ENCODE measurements at regions not wholly inside any gene's neighbourhood (a gene's known extent, or its start where the extent isn't known, plus 50 kb on each side); places are given as distances from the start of the nearest gene placed in this dataset.
A peak's percentile ranks its signal among the peaks of the same experiment; 100 is the strongest.

DNA sequence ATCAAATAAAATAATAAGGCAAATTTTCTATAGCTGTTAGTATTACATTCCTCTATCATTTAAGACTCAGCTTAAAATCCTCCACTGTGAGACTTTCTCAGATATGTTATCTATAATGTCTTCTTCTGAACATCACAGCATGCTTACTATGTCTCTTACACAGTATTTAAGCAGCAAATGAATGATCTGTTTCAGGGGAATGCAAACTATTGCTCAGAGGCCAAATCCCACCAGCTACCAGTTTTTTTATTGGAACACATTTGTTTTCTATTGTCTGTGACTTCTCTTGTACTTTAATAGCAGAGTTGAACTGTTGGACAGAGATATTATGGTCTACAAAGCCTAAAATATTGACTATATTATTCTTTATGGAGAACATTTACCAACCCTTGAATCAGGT lies 59.6 kb downstream of the C3orf38 start:
- no peak for DNase-seq
- no peak for ATAC-seq
- H3K27ac ChIP-seq (ENCODE audit: low read length) = no peak overlapping the region
- intact Hi-C loops (cut with DNase I) = no loop called here
- no peak overlapping the region for H3K4me3 ChIP-seq (ENCODE audit: low read length)
- no peaks in the 10 kb centered on the region for H3K4me1 ChIP-seq (ENCODE audit: control insufficient read depth, insufficient read depth, low read length)
- H3K27me3 ChIP-seq (ENCODE audit: control insufficient read depth, insufficient read depth) = no peaks in the 10 kb centered on the region
- no peaks in the 10 kb centered on the region for H3K9me3 ChIP-seq (ENCODE audit: control insufficient read depth, low read length)

DNA sequence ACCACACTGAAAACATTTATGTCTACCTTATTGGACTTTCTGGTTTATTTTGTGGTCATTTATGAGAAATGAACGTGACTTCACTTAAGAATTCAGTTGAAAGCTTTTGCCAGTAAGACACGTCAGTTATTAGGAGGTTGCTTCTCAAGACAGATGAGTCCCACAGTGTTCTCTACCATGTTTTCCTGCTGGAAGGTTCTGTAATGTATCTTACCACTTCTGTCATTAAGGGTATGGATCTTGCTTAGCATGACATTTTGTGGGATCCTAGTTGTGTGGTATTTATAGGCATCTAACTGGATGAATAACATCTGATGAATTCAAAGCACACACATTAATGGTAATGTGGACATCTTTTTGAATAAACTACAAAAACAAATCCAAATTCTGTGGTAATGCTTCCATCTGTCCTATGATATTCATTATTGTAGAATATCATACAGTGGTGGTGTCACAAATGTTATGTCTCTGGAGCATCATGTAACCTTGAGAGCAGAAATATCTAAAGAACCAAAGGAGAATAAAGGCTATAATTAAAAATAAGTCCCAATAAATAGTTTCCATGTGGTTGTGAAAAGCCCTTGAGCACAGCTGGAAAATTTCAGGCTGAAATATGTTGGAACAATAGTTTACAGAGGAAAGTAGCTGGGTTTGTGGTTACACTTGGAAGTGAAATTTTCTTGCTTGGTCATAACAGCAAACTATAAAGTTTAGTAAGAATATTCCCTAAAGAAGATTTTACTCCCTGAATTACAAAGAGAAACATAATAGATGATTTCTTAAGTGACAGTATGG lies 61.5 kb downstream of the C3orf38 start:
- intact Hi-C loops (cut with DNase I) = loop anchor here in 1 of 4 donors (10.0 kb wide), 1 partner anchor 1884 kb away; no protein-coding TSS in a partner anchor
- H3K4me3 ChIP-seq (ENCODE audit: low read length) = no peak overlapping the region
- 86% methylated on average over 2 of the region's 2 CpGs for WGBS
- DNase-seq (no peak), ATAC-seq (no peak)
- H3K4me1 ChIP-seq (ENCODE audit: control insufficient read depth, insufficient read depth, low read length) = no peaks in the 10 kb centered on the region
- no peak overlapping the region for H3K27ac ChIP-seq (ENCODE audit: low read length)
- no peaks in the 10 kb centered on the region for H3K27me3 ChIP-seq (ENCODE audit: control insufficient read depth, insufficient read depth)
- no peaks in the 10 kb centered on the region for H3K9me3 ChIP-seq (ENCODE audit: control insufficient read depth, low read length)

DNA sequence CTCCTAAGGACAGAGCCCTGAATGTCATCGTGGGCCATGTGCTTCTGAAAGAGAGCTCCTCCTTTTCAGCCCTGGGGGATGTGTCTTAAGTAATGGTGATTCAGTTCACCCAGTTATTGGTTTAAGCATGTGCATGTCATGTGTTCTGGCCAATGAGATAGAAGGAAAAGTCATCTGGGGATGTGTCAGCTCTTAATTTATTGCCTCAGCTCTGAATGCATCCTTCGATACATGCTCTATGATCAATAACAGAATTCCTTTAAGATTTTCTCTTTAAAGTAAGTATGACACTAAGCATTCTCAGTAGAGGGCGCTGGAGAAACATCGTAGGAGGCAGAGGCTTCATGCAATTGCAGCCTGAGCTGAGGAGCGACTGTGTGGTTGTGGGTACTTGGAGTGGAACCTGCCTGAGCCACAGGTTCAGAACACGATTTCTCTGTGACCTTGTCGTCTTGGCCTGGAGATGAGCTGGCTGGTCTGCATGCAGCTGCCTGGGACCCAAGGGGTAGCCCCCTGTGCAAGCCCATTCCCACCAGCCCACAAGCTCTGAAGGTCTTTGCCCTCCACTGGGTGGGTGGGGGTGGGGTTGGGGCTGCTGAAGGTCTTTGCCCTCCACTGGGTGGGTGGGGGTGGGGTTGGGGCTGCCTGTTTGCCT lies 69.5 kb downstream of the C3orf38 start:
- no peak overlapping the region for H3K4me3 ChIP-seq (ENCODE audit: low read length)
- H3K9me3 ChIP-seq (ENCODE audit: control insufficient read depth, low read length) = no peaks in the 10 kb centered on the region
- intact Hi-C loops (cut with DNase I) = loop anchor here in 1 of 4 donors (10.0 kb wide), 1 partner anchor 1876 kb away; no protein-coding TSS in a partner anchor
- DNase-seq (peak in 2 of 3 donors; percentile 9 to 39), ATAC-seq (peak; percentile 35 to 59)
- 21% methylated on average over 7 of the region's 7 CpGs for WGBS
- H3K4me1 ChIP-seq (ENCODE audit: control insufficient read depth, insufficient read depth, low read length) = no peaks in the 10 kb centered on the region
- no peaks in the 10 kb centered on the region for H3K27me3 ChIP-seq (ENCODE audit: control insufficient read depth, insufficient read depth)
- no peak overlapping the region for H3K27ac ChIP-seq (ENCODE audit: low read length)

DNA sequence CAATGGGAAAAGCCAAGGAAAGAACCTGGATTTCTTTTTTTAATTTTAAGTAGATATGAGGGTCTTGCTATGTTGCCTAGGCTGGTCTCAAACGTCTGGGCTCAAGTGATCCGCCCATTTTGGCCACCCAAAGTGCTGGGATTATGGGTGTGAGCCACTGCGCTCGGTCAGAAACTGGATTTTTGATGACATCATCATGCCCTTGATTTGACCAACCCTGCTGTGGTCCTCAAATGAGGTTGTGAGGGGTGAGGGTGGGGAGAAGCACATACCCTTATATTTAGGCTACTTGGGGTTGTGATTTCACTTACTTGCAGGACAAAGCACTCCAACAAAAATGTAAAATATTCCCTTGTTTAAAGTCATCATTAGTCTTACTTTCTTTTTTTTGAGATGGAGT lies 70.4 kb downstream of the C3orf38 start:
- Histone ChIP-seq H3K27me3 (ENCODE audit: control insufficient read depth, insufficient read depth) (no peaks in the 10 kb centered on the region), H3K4me3 (ENCODE audit: low read length) (no peak overlapping the region), H3K4me1 (ENCODE audit: control insufficient read depth, insufficient read depth, low read length) (no peaks in the 10 kb centered on the region), H3K27ac (ENCODE audit: low read length) (no peak overlapping the region), H3K9me3 (ENCODE audit: control insufficient read depth, low read length) (no peaks in the 10 kb centered on the region)
- WGBS = 76% methylated on average over 4 of the region's 4 CpGs
- DNase-seq (no peak), ATAC-seq (no peak)
- intact Hi-C loops (cut with DNase I) = no loop called here

DNA sequence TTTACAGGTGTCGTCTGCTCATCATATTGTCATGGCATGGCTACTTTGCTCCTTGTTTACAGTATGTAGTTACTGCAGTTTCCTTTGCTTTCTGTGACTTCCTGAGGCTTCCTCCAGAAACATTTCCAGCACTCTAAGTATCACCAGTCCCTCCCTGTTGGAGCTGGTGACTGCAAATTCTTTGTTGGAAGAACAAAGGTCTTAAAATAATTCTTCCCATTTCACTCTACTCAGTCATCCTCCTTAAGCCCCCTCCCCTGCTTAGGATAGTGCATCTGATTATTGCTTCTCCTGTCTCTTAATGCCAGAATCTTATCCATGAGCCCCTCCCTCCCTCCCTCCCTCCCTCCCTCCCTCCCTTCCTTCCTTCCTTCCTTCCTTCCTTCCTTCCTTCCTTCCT lies 72.0 kb downstream of the C3orf38 start:
- intact Hi-C loops (cut with DNase I) = no loop called here
- H3K9me3 ChIP-seq (ENCODE audit: control insufficient read depth, low read length) = no peaks in the 10 kb centered on the region
- DNase-seq = no peak
- H3K27ac ChIP-seq (ENCODE audit: low read length) = no peak overlapping the region
- no peak for ATAC-seq
- H3K4me3 ChIP-seq (ENCODE audit: low read length) = no peak overlapping the region
- WGBS = 70% methylated on average over 1 of the region's 1 CpG
- no peaks in the 10 kb centered on the region for H3K27me3 ChIP-seq (ENCODE audit: control insufficient read depth, insufficient read depth)
- H3K4me1 ChIP-seq (ENCODE audit: control insufficient read depth, insufficient read depth, low read length) = no peaks in the 10 kb centered on the region

DNA sequence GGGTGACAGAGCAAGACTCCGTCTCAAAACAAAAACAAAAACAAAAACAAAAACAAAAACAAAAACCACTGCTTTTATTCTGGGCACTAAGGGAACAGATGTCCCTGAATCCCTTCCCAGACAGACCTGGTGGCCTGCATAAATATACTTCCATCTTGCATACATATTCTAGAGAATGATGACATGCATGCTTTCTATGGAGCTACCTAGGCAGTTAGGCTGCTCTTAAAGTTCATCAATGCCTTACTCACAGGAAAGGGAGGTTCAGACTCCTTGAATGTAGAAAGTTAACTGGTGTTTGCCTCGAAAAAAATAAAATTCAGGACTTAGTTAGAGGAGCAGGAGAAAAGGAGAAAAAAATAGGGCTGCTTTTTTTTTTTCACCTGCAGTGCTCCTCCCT lies 72.6 kb downstream of the C3orf38 start:
- intact Hi-C loops (cut with DNase I) = no loop called here
- Histone ChIP-seq H3K27ac (ENCODE audit: low read length) (no peak overlapping the region), H3K4me1 (ENCODE audit: control insufficient read depth, insufficient read depth, low read length) (no peaks in the 10 kb centered on the region), H3K9me3 (ENCODE audit: control insufficient read depth, low read length) (no peaks in the 10 kb centered on the region), H3K4me3 (ENCODE audit: low read length) (no peak overlapping the region), H3K27me3 (ENCODE audit: control insufficient read depth, insufficient read depth) (no peaks in the 10 kb centered on the region)
- DNase-seq (no peak), ATAC-seq (no peak)
- WGBS = 90% methylated on average over 2 of the region's 2 CpGs

DNA sequence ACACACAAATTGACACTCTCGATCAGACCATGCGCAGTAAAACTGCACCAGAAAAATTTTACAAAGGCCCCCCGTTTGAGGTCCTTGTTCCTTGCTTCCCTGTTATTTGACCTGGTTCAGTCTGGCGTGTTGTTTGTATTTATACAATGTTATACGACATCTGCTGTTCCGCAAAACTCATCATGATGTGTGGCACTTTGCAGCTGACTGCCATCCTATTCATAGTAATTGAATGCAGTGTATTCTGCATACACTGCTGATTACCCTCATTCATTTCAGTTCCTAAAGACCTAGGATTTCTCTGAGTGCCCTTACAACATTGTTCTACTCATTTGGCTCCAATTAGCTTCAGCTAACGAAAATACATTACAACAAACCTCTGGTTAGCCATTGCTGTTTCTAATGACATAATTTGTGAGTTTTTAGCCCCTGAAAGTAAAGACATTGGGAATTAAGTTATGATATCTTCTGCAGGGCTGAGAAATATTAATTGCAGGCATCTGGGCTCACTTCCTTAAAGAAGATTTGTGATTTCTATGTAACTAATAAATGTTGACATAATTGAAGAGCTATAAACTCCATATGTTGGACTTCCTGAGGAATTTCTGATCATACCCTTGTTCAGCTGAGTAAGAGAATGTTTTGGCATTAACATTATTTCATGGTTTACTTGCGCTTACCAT lies 75.7 kb downstream of the C3orf38 start:
- Histone ChIP-seq H3K27me3 (ENCODE audit: control insufficient read depth, insufficient read depth) (no peaks in the 10 kb centered on the region), H3K27ac (ENCODE audit: low read length) (no peak overlapping the region), H3K4me1 (ENCODE audit: control insufficient read depth, insufficient read depth, low read length) (no peaks in the 10 kb centered on the region), H3K9me3 (ENCODE audit: control insufficient read depth, low read length) (no peaks in the 10 kb centered on the region), H3K4me3 (ENCODE audit: low read length) (no peak overlapping the region)
- intact Hi-C loops (cut with DNase I) = no loop called here
- 88% methylated on average over 8 of the region's 8 CpGs for WGBS
- ATAC-seq (no peak), DNase-seq (no peak)

DNA sequence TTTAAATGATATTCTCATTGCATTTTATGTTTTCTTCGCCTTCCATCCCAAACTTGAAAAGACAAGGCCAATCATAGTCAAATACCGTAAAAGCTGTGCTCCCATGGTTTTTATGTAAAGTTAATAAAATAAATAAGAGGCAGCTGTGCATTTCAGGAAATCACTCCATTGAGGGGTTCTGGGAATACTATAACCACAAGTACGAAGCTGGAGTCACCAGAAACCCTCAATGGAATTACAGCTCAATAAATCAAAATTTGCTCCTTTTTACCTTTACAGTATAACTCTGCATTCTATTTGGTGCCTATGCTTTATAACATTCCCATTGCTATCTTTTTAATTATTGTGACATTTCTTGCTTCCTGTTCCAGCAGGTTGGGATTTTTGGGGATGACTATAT lies 77.2 kb downstream of the C3orf38 start:
- Histone ChIP-seq H3K9me3 (ENCODE audit: control insufficient read depth, low read length) (no peaks in the 10 kb centered on the region), H3K4me3 (ENCODE audit: low read length) (no peak overlapping the region), H3K4me1 (ENCODE audit: control insufficient read depth, insufficient read depth, low read length) (no peaks in the 10 kb centered on the region), H3K27me3 (ENCODE audit: control insufficient read depth, insufficient read depth) (no peaks in the 10 kb centered on the region), H3K27ac (ENCODE audit: low read length) (no peak overlapping the region)
- 79% methylated on average over 3 of the region's 3 CpGs for WGBS
- intact Hi-C loops (cut with DNase I) = no loop called here
- ATAC-seq (no peak), DNase-seq (no peak)

DNA sequence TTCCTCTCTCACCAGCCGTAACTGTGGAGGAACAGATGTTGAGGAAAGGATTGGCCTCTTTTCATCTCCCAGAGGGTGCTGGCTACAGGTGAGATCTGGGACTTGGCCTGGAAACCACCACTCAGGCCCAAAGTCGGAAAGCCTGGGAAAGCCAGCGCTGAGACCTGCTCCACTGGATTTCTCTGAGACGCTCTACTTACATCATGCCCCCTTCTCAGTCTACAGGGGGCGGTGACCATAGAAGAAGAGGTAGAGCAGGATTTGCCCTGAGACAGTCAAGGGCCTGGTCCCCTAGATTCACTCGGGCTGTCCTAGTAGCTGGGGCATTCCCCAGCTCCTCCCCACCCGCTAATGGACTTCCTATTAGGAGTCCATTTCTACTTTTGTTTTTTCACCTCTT lies 80.9 kb downstream of the C3orf38 start:
- peak in 1 of 2 donors; percentile 33 for ATAC-seq
- no peaks in the 10 kb centered on the region for H3K4me1 ChIP-seq (ENCODE audit: control insufficient read depth, insufficient read depth, low read length)
- no peak for DNase-seq
- H3K27ac ChIP-seq (ENCODE audit: low read length) = no peak overlapping the region
- intact Hi-C loops (cut with DNase I) = no loop called here
- no peaks in the 10 kb centered on the region for H3K9me3 ChIP-seq (ENCODE audit: control insufficient read depth, low read length)
- WGBS = 92% methylated on average over 7 of the region's 7 CpGs
- H3K27me3 ChIP-seq (ENCODE audit: control insufficient read depth, insufficient read depth) = no peaks in the 10 kb centered on the region
- H3K4me3 ChIP-seq (ENCODE audit: low read length) = no peak overlapping the region

DNA sequence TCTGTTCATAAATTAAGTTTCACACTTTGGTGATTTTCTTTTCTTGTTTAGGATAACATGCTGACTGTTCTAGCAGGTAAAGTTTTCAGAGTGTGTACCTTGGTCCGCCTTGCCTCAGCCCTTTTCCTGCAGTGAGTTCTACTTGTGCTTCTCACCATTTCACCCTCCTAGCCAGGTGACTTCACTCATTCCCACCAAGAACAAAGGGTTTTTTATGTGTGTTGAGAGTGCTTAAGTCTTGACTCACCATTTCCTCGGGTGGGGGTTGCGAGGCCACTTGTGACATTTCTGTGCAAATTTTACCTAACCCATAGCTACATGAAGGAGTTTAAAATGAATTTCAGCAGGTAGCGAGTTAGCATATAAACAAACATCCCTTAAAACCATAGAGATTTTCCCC lies 81.4 kb downstream of the C3orf38 start:
- DNase-seq (no peak), ATAC-seq (no peak)
- no peaks in the 10 kb centered on the region for H3K27me3 ChIP-seq (ENCODE audit: control insufficient read depth, insufficient read depth)
- H3K27ac ChIP-seq (ENCODE audit: low read length) = no peak overlapping the region
- H3K4me1 ChIP-seq (ENCODE audit: control insufficient read depth, insufficient read depth, low read length) = no peaks in the 10 kb centered on the region
- no peak overlapping the region for H3K4me3 ChIP-seq (ENCODE audit: low read length)
- intact Hi-C loops (cut with DNase I) = no loop called here
- no peaks in the 10 kb centered on the region for H3K9me3 ChIP-seq (ENCODE audit: control insufficient read depth, low read length)
- 89% methylated on average over 4 of the region's 4 CpGs for WGBS

DNA sequence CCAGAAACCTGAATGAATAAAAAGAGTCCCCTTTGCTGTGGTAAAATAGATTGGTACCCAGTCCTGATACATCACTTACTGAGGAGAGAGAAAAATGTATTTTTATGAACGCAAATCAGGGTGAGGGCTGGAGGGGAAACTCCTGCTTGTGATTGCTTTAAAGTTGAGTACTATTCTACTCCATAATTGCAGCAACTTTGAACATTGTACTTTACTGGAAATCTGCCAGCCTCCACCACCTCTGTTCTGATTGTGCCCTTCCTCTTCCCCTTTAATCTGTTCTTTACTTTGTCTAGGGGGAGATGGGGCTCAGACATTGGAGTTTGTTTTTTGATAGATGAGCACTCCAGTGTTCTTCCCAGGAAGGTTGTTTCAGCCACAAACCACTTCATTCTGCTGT lies 81.9 kb downstream of the C3orf38 start:
- no peaks in the 10 kb centered on the region for H3K4me1 ChIP-seq (ENCODE audit: control insufficient read depth, insufficient read depth, low read length)
- no peak overlapping the region for H3K27ac ChIP-seq (ENCODE audit: low read length)
- DNase-seq (no peak), ATAC-seq (no peak)
- intact Hi-C loops (cut with DNase I) = no loop called here
- H3K4me3 ChIP-seq (ENCODE audit: low read length) = no peak overlapping the region
- WGBS = 71% methylated on average over 1 of the region's 1 CpG
- no peaks in the 10 kb centered on the region for H3K9me3 ChIP-seq (ENCODE audit: control insufficient read depth, low read length)
- no peaks in the 10 kb centered on the region for H3K27me3 ChIP-seq (ENCODE audit: control insufficient read depth, insufficient read depth)
